ENCODE measurements at regions not wholly inside any gene's neighbourhood (a gene's known extent, or its start where the extent isn't known, plus 50 kb on each side); places are given as distances from the start of the nearest gene placed in this dataset.

DNA sequence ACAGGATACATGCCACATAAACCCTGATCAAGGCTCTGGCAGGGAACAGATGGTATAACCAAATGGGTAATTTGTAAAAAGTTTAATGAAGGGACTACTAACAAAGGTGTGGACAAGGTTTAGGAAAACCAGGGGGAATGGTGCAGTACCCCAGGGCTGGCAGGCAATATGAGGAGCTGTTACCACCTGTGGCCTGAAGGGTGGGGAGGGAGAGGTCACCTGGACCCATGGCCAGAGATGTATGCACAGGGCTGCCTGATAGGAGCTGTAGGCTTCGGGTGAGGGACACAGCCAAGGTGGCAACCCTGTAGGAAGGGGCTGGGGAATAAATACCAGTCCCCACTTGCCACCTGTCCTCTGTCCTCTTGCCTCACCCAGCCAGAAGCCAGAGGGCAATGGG is 51.4 kb upstream of the ID3 start:
- no peak overlapping the region for H3K4me3 ChIP-seq (ENCODE audit: low read depth, low read length)
- TF ChIP-seq, protein P1, sequence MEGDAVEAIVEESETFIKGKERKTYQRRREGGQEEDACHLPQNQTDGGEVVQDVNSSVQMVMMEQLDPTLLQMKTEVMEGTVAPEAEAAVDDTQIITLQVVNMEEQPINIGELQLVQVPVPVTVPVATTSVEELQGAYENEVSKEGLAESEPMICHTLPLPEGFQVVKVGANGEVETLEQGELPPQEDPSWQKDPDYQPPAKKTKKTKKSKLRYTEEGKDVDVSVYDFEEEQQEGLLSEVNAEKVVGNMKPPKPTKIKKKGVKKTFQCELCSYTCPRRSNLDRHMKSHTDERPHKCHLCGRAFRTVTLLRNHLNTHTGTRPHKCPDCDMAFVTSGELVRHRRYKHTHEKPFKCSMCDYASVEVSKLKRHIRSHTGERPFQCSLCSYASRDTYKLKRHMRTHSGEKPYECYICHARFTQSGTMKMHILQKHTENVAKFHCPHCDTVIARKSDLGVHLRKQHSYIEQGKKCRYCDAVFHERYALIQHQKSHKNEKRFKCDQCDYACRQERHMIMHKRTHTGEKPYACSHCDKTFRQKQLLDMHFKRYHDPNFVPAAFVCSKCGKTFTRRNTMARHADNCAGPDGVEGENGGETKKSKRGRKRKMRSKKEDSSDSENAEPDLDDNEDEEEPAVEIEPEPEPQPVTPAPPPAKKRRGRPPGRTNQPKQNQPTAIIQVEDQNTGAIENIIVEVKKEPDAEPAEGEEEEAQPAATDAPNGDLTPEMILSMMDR (IDR thresholded peaks at IDR 0.05; ENCODE audit: insufficient read depth, low read length): no peak
- DNase-seq (ENCODE audit: low read depth): no peak

DNA sequence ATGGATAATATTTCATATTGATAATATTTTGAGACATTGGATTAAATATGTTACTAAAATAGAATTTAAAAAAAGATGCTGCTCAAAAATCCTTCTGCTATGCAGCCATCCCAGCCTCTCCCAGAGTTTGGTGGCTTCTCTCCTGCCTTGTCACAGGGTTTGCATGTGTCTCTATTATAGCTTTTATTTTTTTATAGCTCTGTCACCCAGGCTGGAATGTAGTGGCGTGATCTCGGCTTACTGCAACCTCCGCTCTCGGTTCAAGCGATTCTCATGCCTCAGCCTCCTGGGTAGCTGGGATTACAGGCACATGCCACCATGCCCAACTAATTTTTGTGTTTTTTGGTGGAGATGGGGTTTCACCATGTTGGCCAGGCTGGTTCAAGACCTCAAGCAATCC is 50.7 kb upstream of the ID3 start:
- TF ChIP-seq, protein P1 (IDR thresholded peaks at IDR 0.05; ENCODE audit: insufficient read depth, low read length): no peak
- DNase-seq (ENCODE audit: low read depth): no peak
- no peak overlapping the region for H3K4me3 ChIP-seq (ENCODE audit: low read depth, low read length)
